Transverse colon (tissue), 4 donors: ENCODE measurements at regions not wholly inside any gene's neighbourhood (a gene's known extent, or its start where the extent isn't known, plus 50 kb on each side); places are given as distances from the start of the nearest gene placed in this dataset.

ENCODE experiments used
- DNase-seq: peaks from one replicate; pipeline ENCODE4 v3.0.0-alpha.2; 2019
- H3K27ac ChIP-seq, 4 donors: fragments of 200-600 bp; sonication (generic); 2 replicates each; pipeline ENCODE4 v1.5.1; 2016 to 2018; ENCODE audit warnings: inconsistent platforms in 4 of 4
- H3K27me3 ChIP-seq: fragments of 200-600 bp; sonication (generic); 2 replicates; pipeline ENCODE4 v1.5.1; 2017; ENCODE audit warnings: inconsistent platforms
- H3K36me3 ChIP-seq, 4 donors: fragments of 200-600 bp; sonication (generic); 2 replicates each; pipeline ENCODE4 v1.5.1; 2017 to 2019; ENCODE audit warnings: inconsistent platforms in 4 of 4
- H3K4me1 ChIP-seq, 4 donors: fragments of 200-600 bp; sonication (generic); 2 replicates each; pipeline ENCODE4 v1.5.1; 2017 to 2020; ENCODE audit warnings: inconsistent platforms in 4 of 4
- H3K4me3 ChIP-seq, 4 donors: fragments of 200-600 bp; sonication (generic); 1 replicate in 1 of 4; 2 replicates in 3 of 4; pipeline versions ENCODE4 v1.5.1 to v1.6.1; 2017 to 2019; ENCODE audit warnings: inconsistent platforms in 4 of 4
- H3K9me3 ChIP-seq, 2 donors: fragments of 200-600 bp; sonication (generic); 2 replicates each; pipeline ENCODE4 v1.5.1; 2017 to 2019; ENCODE audit warnings: inconsistent platforms in 2 of 2
- EP300 ChIP-seq: sonication (generic); formaldehyde crosslinking; IDR thresholded peaks from one replicate; pipeline ENCODE4 v1.6.1; 2017; ENCODE audit warnings: antibody characterized with exemption, low read depth
- POLR2A ChIP-seq: fragments of 450-650 bp; IDR thresholded peaks from one replicate; pipeline ENCODE4 v1.6.1; 2016; ENCODE audit warnings: antibody characterized with exemption, mild to moderate bottlenecking, moderate library complexity
- POLR2AphosphoS5 ChIP-seq, 3 donors: sonication (generic); formaldehyde crosslinking; IDR thresholded peaks; one replicate each; pipeline ENCODE4 v1.6.1; 2016; ENCODE audit warnings: antibody characterized with exemption in 3 of 3
- WGBS, 2 donors: methylation state at CpG; one replicate each; pipeline ENCODE4 v1.1.5; 2018; ENCODE audit warnings: low coverage in 1 of 2; 5-methylcytosine and 5-hydroxymethylcytosine counted together
- in situ Hi-C, 4 donors: fragments of 200-750 bp; cut with MboI; loops; one replicate each; pipeline versions ENCODE4 v1.15.0 to v1.15.1; 2017; ENCODE audit warnings: low sequenced_read_pairs in 3 of 4, low pct_ligation_motif_present in 1 of 4, low pct_unique_long_range_greater_than_20kb in 1 of 4
- intact Hi-C: fragments of 100-400 bp; cut with DNase I; formaldehyde crosslinking; loops from one replicate; pipeline ENCODE4 v1.15.1; 2023; ENCODE audit warnings: low total_unique reads
- TF ChIP-seq, protein P1 (sequence below), 5 experiments: fragments of 200-600 bp in 3 of 5; fragments of 450-650 bp in 2 of 5; sonication (generic) in 3 of 5; IDR thresholded peaks; 1 replicate in 2 of 5; 2 replicates in 3 of 5; pipeline ENCODE4 v1.5.1; 2016 to 2017; ENCODE audit warnings: antibody characterized with exemption in 5 of 5, inconsistent platforms in 3 of 5, mild to moderate bottlenecking in 2 of 5, moderate library complexity in 1 of 5

DNA sequence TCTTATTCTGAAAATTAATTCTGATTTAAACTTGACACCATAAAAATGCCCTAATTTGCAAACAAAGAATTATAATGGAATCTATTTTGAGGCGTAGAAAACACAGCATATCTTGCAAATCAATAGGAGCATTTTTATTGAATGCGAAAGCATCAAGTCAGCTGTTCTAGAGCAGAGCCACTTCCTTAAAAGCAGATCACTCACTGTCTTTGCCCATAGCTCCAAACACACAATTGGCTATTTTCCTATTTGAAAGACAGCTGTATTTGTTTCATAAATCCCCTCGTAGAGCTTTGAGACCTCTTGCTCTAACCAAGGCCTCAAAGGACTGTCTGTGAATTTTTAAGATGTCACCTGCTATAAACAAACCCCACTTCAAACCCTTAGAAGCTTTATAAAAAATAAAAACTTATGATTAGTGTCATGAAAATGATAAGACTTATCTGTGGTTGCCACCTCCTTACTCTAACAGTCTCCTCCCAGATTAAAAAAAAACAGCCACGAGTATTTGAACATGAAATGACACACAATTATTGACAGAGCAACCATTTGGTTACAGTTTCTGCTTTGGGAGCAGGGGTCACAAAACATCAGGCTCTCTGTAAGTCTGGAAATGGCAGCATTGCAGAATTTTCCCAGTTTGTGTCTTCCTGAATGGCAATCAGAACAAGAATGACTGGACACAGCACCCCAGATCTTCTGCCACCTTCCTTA, 75.6 kb upstream of the RASEF start:
- Histone ChIP-seq H3K36me3 (no peaks in the 10 kb centered on the region), H3K27me3 (no peaks in the 10 kb centered on the region), H3K27ac (no peak overlapping the region), H3K9me3 (no peaks in the 10 kb centered on the region), H3K4me1 (no peaks in the 10 kb centered on the region), H3K4me3 (no peak overlapping the region)
- DNase-seq = no peak
- intact Hi-C loops = no loop called here
- TF ChIP-seq, protein P1, sequence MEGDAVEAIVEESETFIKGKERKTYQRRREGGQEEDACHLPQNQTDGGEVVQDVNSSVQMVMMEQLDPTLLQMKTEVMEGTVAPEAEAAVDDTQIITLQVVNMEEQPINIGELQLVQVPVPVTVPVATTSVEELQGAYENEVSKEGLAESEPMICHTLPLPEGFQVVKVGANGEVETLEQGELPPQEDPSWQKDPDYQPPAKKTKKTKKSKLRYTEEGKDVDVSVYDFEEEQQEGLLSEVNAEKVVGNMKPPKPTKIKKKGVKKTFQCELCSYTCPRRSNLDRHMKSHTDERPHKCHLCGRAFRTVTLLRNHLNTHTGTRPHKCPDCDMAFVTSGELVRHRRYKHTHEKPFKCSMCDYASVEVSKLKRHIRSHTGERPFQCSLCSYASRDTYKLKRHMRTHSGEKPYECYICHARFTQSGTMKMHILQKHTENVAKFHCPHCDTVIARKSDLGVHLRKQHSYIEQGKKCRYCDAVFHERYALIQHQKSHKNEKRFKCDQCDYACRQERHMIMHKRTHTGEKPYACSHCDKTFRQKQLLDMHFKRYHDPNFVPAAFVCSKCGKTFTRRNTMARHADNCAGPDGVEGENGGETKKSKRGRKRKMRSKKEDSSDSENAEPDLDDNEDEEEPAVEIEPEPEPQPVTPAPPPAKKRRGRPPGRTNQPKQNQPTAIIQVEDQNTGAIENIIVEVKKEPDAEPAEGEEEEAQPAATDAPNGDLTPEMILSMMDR (IDR thresholded peaks at IDR 0.05) = no peak
- no peak for TF ChIP-seq POLR2A
- TF ChIP-seq POLR2AphosphoS5 (IDR thresholded peaks at IDR 0.05) = no peak
- TF ChIP-seq EP300 = no peak
- WGBS, 2 donors = 43 to 46% methylated on average over 4 of the region's 4 CpGs
- in situ Hi-C loops = no loop called here

DNA sequence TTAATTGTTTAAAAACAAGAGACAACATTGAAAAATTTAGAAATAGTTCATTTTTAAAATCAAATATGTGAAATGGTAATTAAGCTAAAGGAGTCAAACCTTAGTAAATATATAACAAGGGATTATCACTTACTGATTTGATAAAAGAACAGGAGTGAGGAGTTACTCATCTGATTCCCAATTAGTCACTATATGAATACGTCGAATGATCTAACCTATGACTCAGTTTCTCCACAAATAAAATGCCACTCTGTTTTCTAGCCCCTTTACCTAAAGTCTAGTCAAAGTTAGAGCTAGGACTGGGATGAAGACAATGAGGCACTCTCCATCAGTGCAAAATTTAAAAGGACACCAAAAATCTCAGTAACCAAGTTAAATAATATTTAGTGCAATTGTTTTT, 70.4 kb upstream of the RASEF start:
- no peaks in the 10 kb centered on the region for H3K9me3 ChIP-seq
- H3K4me1 ChIP-seq = no peaks in the 10 kb centered on the region
- intact Hi-C loops = no loop called here
- H3K27me3 ChIP-seq = no peaks in the 10 kb centered on the region
- no peak for DNase-seq
- TF ChIP-seq POLR2A = no peak
- TF ChIP-seq POLR2AphosphoS5 (IDR thresholded peaks at IDR 0.05) = no peak
- in situ Hi-C loops = no loop called here
- H3K27ac ChIP-seq = no peak overlapping the region
- no peak overlapping the region for H3K4me3 ChIP-seq
- H3K36me3 ChIP-seq = no peaks in the 10 kb centered on the region
- WGBS, 2 donors = 86 to 92% methylated on average over 2 of the region's 2 CpGs

DNA sequence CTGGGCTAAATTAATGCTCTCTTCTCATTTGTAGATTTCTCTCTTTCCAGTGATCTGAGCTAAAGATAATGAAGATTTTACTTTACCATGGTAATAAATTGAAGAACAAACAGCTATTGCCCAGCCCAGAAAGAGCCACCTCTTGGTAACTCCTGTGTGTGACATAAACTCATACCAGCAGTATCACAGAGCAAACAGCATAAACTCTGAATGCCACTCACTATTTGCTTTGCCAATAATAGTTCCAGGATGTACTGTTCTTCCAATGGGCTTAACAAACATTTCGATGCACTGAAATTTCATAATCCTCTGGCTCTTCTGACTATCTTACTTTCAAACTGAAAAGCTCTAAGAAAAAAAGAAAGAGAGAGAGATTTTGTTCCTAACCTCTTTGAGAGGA, 69.8 kb upstream of the RASEF start:
- Histone ChIP-seq H3K27ac (no peak overlapping the region), H3K36me3 (no peaks in the 10 kb centered on the region), H3K27me3 (no peaks in the 10 kb centered on the region), H3K4me1 (no peaks in the 10 kb centered on the region), H3K9me3 (no peaks in the 10 kb centered on the region), H3K4me3 (no peak overlapping the region)
- 37 to 50% methylated on average over 1 of the region's 1 CpG for WGBS, 2 donors
- intact Hi-C loops (no loop called here), in situ Hi-C loops (no loop called here)
- DNase-seq = no peak
- no peak for TF ChIP-seq EP300
- TF ChIP-seq POLR2AphosphoS5 (IDR thresholded peaks at IDR 0.05) = no peak
- TF ChIP-seq POLR2A = no peak
- TF ChIP-seq, protein P1 (IDR thresholded peaks at IDR 0.05) = no peak

DNA sequence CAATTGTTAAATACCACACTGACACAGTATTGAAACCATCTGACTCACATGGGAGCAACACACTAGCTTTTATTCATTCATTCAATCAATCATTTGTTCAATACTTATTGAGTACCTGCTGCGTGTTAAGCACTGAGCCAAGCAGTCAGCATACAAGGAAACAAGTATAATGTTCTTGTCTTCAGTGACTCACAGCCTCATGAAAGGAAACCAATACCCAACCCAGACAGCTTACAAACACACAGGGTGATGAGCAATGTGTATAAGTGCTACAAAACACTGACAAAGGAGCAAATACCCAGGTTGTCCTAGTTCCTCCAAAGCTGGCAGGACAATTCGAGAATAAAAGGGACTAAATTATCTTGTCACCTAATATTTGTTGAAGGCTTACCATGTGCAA, 67.6 kb upstream of the RASEF start:
- DNase-seq = no peak
- in situ Hi-C loops = no loop called here
- H3K27me3 ChIP-seq = no peaks in the 10 kb centered on the region
- no peak overlapping the region for H3K4me3 ChIP-seq
- intact Hi-C loops = no loop called here
- H3K36me3 ChIP-seq = no peaks in the 10 kb centered on the region
- H3K4me1 ChIP-seq = no peaks in the 10 kb centered on the region
- WGBS, 2 donors = 87 to 88% methylated on average over 1 to 2 of the region's 2 CpGs
- H3K9me3 ChIP-seq = no peaks in the 10 kb centered on the region
- no peak for TF ChIP-seq POLR2A
- TF ChIP-seq EP300 = no peak
- no peak for TF ChIP-seq POLR2AphosphoS5 (IDR thresholded peaks at IDR 0.05)
- TF ChIP-seq, protein P1 (IDR thresholded peaks at IDR 0.05) = no peak
- H3K27ac ChIP-seq = no peak overlapping the region

DNA sequence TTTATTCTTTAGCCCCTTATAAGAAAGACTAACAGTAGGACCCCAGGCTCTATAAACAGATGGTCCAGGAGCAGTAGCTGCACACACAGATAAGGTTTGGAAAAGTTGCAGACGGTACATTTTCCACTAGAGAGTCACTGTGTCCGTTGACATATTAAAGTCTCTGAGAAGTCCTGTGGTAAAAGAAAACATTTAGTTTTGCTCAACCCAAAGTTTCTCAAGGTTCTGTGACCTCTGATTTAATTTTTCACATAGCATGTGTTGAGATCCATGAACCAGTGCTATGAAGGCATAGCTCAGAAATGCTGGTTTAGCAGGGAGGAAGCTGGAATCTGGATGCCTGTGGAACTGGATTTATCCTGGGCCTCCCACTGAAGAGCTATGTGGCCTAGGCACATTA, 62.7 kb upstream of the RASEF start:
- Histone ChIP-seq H3K36me3 (no peaks in the 10 kb centered on the region), H3K27ac (no peak overlapping the region), H3K27me3 (no peaks in the 10 kb centered on the region), H3K4me1 (no peaks in the 10 kb centered on the region), H3K4me3 (no peak overlapping the region), H3K9me3 (no peaks in the 10 kb centered on the region)
- intact Hi-C loops = loop anchor here (1.0 kb wide), 1 partner anchor 22 kb away; no protein-coding TSS in a partner anchor
- no peak for TF ChIP-seq POLR2AphosphoS5 (IDR thresholded peaks at IDR 0.05)
- TF ChIP-seq EP300 = no peak
- TF ChIP-seq, protein P1 (IDR thresholded peaks at IDR 0.05) = no peak
- no peak for TF ChIP-seq POLR2A
- no peak for DNase-seq
- WGBS, 2 donors = 75 to 85% methylated on average over 2 of the region's 2 CpGs
- in situ Hi-C loops = no loop called here
